ENCODE measurements at regions not wholly inside any gene's neighbourhood (a gene's known extent, or its start where the extent isn't known, plus 50 kb on each side); places are given as distances from the start of the nearest gene placed in this dataset.

DNA sequence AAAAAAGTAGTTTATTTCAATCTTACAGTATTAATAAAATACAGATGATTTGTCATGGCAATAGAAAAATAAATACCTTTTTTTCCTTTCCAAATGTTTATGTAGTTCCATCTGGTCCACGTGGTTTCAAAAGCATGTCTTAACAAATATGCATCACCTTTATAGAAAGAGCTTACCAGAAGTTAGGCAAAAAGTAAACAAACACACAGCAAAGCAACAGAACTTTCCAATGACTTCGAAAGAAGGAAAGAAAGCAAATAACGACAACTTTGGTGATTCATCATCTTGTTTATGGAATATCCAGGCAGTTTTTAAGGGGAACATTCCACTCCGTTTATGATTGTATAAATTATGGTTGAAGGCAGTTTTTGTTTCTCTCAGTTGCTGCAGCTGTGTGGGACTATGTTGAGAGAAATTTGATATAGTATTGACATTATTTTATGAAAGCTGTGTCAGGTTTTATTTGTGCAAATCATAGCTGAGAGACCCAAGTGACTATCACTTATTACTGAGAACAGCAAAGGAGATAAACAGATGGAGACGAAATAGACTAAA is 203.1 kb downstream of the CDC14C start:
- no peak for TF ChIP-seq POLR2A (IDR thresholded peaks at IDR 0.05)
- TF ChIP-seq EP300 (IDR thresholded peaks at IDR 0.05), result no peak
- TF ChIP-seq, protein P1, sequence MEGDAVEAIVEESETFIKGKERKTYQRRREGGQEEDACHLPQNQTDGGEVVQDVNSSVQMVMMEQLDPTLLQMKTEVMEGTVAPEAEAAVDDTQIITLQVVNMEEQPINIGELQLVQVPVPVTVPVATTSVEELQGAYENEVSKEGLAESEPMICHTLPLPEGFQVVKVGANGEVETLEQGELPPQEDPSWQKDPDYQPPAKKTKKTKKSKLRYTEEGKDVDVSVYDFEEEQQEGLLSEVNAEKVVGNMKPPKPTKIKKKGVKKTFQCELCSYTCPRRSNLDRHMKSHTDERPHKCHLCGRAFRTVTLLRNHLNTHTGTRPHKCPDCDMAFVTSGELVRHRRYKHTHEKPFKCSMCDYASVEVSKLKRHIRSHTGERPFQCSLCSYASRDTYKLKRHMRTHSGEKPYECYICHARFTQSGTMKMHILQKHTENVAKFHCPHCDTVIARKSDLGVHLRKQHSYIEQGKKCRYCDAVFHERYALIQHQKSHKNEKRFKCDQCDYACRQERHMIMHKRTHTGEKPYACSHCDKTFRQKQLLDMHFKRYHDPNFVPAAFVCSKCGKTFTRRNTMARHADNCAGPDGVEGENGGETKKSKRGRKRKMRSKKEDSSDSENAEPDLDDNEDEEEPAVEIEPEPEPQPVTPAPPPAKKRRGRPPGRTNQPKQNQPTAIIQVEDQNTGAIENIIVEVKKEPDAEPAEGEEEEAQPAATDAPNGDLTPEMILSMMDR (IDR thresholded peaks at IDR 0.05), result no peak
- intact Hi-C loops (cut with DNase I), result no loop called here
- no peak overlapping the region for H3K4me3 ChIP-seq
- no peaks in the 10 kb centered on the region for H3K27me3 ChIP-seq
- H3K36me3 ChIP-seq, result no peaks in the 10 kb centered on the region
- H3K27ac ChIP-seq, result no peak overlapping the region
- H3K4me1 ChIP-seq (ENCODE audit: insufficient read depth), result no peaks in the 10 kb centered on the region
- no peak for DNase-seq
- H3K9me3 ChIP-seq, result no peaks in the 10 kb centered on the region
- WGBS, 3 donors, result 6 to 15% (median 6%) methylated on average over 5 of the region's 5 CpGs

- H3K36me3 ChIP-seq, result no peaks in the 10 kb centered on the region
- H3K9me3 ChIP-seq, result no peaks in the 10 kb centered on the region
- no peaks in the 10 kb centered on the region for H3K4me1 ChIP-seq (ENCODE audit: insufficient read depth)
- intact Hi-C loops (cut with DNase I), result no loop called here
- DNase-seq, result no peak
- H3K27me3 ChIP-seq, result no peaks in the 10 kb centered on the region
- 81 to 90% (median 86%) methylated on average over 1 of the region's 1 CpG for WGBS, 3 donors
- H3K4me3 ChIP-seq, result no peak overlapping the region
- TF ChIP-seq, protein P1 (IDR thresholded peaks at IDR 0.05), result no peak
- no peak for TF ChIP-seq POLR2A (IDR thresholded peaks at IDR 0.05)
- TF ChIP-seq EP300 (IDR thresholded peaks at IDR 0.05), result no peak
- H3K27ac ChIP-seq, result no peak overlapping the region
Observed at GRCh38 chr7:49137978-49138377, 213.6 kb downstream of the CDC14C start.

DNA sequence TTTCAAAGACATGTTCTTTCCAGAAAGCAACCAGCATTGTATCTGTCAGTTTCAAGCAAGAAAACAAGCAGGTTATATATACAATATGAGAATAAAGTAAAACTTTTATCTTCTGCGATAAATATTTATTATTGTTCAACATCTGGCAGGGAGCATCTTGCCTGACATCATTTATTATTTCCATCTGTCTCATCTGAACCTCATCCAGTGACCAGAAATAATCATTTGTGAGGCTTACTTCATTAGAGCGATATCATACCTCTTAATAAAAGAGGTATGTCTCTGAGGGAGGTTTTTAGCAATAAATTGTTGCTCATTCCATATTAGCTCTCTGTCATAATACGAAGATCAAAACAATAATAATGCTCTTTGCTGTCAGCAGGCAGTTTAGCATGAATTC is 226.1 kb downstream of the CDC14C start:
- Histone ChIP-seq H3K4me3 (no peak overlapping the region), H3K9me3 (no peaks in the 10 kb centered on the region), H3K36me3 (no peaks in the 10 kb centered on the region), H3K27ac (no peak overlapping the region), H3K27me3 (no peaks in the 10 kb centered on the region), H3K4me1 (ENCODE audit: insufficient read depth) (no peaks in the 10 kb centered on the region)
- no peak for TF ChIP-seq POLR2A (IDR thresholded peaks at IDR 0.05)
- TF ChIP-seq, protein P1 (IDR thresholded peaks at IDR 0.05), result no peak
- TF ChIP-seq EP300 (IDR thresholded peaks at IDR 0.05), result no peak
- intact Hi-C loops (cut with DNase I), result no loop called here
- no peak for DNase-seq
- WGBS, 3 donors, result 5 to 7% (median 6%) methylated on average over 3 of the region's 3 CpGs

DNA sequence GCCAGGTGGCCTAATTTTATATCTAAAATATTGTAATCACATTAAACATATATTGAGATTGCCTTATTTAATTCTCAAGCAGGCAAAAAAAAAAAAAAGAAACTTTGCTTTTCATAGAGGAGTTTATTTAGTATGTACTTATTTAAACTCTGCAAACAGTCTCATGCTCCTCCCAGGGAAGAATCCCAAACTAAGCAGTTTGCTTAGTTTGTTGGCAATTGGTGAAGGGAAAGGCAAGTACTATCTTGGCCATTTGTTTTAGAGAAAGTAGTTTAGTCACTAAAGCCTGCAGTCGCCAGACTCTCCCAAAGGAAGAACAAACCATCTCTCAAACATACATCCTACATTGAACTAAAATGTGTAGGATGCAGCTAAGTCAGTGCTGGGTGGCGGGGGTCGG is 226.8 kb downstream of the CDC14C start:
- no peaks in the 10 kb centered on the region for H3K9me3 ChIP-seq
- WGBS, 3 donors, result 82 to 85% (median 84%) methylated on average over 3 of the region's 3 CpGs
- H3K4me1 ChIP-seq (ENCODE audit: insufficient read depth), result no peaks in the 10 kb centered on the region
- no peaks in the 10 kb centered on the region for H3K27me3 ChIP-seq
- no peak overlapping the region for H3K27ac ChIP-seq
- no peak for TF ChIP-seq POLR2A (IDR thresholded peaks at IDR 0.05)
- intact Hi-C loops (cut with DNase I), result no loop called here
- DNase-seq, result no peak
- no peak overlapping the region for H3K4me3 ChIP-seq
- H3K36me3 ChIP-seq, result no peaks in the 10 kb centered on the region

GRCh38 chr7:49158321-49158720 is 234.0 kb downstream of the CDC14C start:
- WGBS, 3 donors, result 54 to 75% (median 67%) methylated on average over 2 of the region's 2 CpGs
- Histone ChIP-seq H3K27me3 (no peaks in the 10 kb centered on the region), H3K9me3 (no peaks in the 10 kb centered on the region), H3K4me1 (ENCODE audit: insufficient read depth) (no peaks in the 10 kb centered on the region), H3K4me3 (no peak overlapping the region), H3K36me3 (no peaks in the 10 kb centered on the region), H3K27ac (no peak overlapping the region)
- DNase-seq, result no peak
- TF ChIP-seq POLR2A (IDR thresholded peaks at IDR 0.05), result no peak
- TF ChIP-seq EP300 (IDR thresholded peaks at IDR 0.05), result no peak
- TF ChIP-seq, protein P1 (IDR thresholded peaks at IDR 0.05), result no peak
- intact Hi-C loops (cut with DNase I), result no loop called here
